ENCODE measurements at regions not wholly inside any gene's neighbourhood (a gene's known extent, or its start where the extent isn't known, plus 50 kb on each side); places are given as distances from the start of the nearest gene placed in this dataset.
"Not testable (repeated sequence)": the region's sequence is repeated elsewhere in the genome, so short reads cannot be mapped to it uniquely, and the experiment has no call there.

DNA sequence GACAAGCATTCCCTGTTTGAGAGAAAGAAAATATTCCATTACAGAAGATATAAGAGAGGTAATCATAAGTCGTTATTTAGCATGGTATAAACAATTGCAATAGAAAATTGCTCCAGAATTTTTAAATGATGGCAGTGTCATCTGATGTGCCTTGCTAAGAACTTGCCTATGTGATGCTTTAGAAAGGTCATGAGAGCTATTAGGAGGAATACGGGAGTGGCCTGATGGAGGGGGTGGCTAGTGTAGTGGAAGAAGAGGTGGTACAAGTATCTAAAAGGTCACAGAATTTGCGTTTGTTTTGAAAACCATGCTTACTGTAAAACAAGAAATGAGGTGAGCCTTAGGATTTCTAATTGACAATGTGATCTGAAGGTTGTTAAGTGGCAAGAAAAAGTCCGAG, 550.0 kb downstream of the TMX3 start:
- Histone ChIP-seq H3K9me2 (replicated peaks; ENCODE audit: control insufficient read depth, low read length) (no peaks in the 10 kb centered on the region), H3K4me3 (ENCODE audit: low read length) (no peak overlapping the region), H3K36me3 (ENCODE audit: control insufficient read depth, low read length) (no peaks in the 10 kb centered on the region), H3F3A (ENCODE audit: control insufficient read depth, insufficient read depth) (no peaks in the 10 kb centered on the region), H3K27me3 (ENCODE audit: control insufficient read depth, low read length) (no peaks in the 10 kb centered on the region), H3K4me1 (ENCODE audit: control insufficient read depth, low read length) (no peaks in the 10 kb centered on the region), H3K4me2 (ENCODE audit: low read length) (no peak overlapping the region), H3K79me2 (ENCODE audit: control insufficient read depth, low read length) (no peaks in the 10 kb centered on the region), H3K27ac (ENCODE audit: low read depth, low read length) (no peak overlapping the region), H3K9me3 (ENCODE audit: control insufficient read depth, insufficient read depth, low read length) (no peaks in the 10 kb centered on the region), H4K20me1 (ENCODE audit: control insufficient read depth, insufficient read depth, low read depth, low read length) (no peaks in the 10 kb centered on the region)
- no peak for TF ChIP-seq EZH2phosphoT487 (IDR thresholded peaks at IDR 0.05; ENCODE audit: borderline replicate concordance, low read length)
- TF ChIP-seq, protein P1, sequence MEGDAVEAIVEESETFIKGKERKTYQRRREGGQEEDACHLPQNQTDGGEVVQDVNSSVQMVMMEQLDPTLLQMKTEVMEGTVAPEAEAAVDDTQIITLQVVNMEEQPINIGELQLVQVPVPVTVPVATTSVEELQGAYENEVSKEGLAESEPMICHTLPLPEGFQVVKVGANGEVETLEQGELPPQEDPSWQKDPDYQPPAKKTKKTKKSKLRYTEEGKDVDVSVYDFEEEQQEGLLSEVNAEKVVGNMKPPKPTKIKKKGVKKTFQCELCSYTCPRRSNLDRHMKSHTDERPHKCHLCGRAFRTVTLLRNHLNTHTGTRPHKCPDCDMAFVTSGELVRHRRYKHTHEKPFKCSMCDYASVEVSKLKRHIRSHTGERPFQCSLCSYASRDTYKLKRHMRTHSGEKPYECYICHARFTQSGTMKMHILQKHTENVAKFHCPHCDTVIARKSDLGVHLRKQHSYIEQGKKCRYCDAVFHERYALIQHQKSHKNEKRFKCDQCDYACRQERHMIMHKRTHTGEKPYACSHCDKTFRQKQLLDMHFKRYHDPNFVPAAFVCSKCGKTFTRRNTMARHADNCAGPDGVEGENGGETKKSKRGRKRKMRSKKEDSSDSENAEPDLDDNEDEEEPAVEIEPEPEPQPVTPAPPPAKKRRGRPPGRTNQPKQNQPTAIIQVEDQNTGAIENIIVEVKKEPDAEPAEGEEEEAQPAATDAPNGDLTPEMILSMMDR (IDR thresholded peaks at IDR 0.05; ENCODE audit: low read depth, low read length, poor library complexity, severe bottlenecking), result no peak

DNA sequence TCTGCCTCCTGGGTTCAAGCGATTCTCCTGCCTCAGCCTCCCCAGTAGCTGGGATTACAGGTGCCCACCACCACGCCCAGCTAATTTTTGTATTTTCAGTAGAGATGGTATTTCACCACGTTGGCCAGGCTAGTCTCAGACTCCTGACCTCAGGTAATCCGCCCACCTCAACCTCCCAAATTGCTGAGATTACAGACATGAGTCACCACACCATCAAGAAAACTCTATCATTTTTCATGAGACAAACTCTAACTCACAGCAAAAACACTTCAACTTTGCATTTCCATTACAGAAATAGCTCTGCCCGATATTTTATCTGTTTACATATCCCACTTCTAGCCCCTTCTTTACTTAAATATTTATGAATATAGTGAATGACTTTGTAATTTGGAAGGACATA, 561.1 kb downstream of the TMX3 start:
- H3K9me2 ChIP-seq (replicated peaks; ENCODE audit: control insufficient read depth, low read length); H3K27ac ChIP-seq (ENCODE audit: low read depth, low read length); H3K4me2 ChIP-seq (ENCODE audit: low read length); H3F3A ChIP-seq (ENCODE audit: control insufficient read depth, insufficient read depth); H3K79me2 ChIP-seq (ENCODE audit: control insufficient read depth, low read length); H3K9me3 ChIP-seq (ENCODE audit: control insufficient read depth, insufficient read depth, low read length); H3K4me3 ChIP-seq (ENCODE audit: low read length); H3K36me3 ChIP-seq (ENCODE audit: control insufficient read depth, low read length); H4K20me1 ChIP-seq (ENCODE audit: control insufficient read depth, insufficient read depth, low read depth, low read length); H3K27me3 ChIP-seq (ENCODE audit: control insufficient read depth, low read length); H3K4me1 ChIP-seq (ENCODE audit: control insufficient read depth, low read length): not testable (repeated sequence)

DNA sequence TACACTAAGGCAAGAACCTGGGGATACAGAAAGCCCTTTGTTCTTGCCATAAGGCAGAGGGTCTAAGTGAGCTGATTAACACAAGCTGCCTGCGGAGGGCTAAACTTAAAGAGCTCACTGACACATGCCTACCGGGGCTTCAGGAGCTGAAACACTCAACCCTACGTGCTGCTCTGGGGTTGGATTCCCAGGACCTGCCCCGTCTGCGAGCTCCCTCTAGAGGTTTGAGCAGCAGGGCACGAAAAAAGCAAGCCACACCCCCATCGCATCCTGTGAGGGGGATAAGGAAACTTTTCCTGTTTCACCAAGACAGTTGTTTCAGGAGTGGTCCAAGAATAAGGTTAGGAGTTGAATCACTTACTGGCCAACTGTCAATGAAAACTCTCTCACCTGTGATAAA, 562.1 kb downstream of the TMX3 start:
- Histone ChIP-seq H3K79me2 (ENCODE audit: control insufficient read depth, low read length) (no peaks in the 10 kb centered on the region), H3K9me2 (replicated peaks; ENCODE audit: control insufficient read depth, low read length) (no peaks in the 10 kb centered on the region), H3K9me3 (ENCODE audit: control insufficient read depth, insufficient read depth, low read length) (no peaks in the 10 kb centered on the region), H3K4me2 (ENCODE audit: low read length) (no peak overlapping the region), H3K27me3 (ENCODE audit: control insufficient read depth, low read length) (no peaks in the 10 kb centered on the region), H3F3A (ENCODE audit: control insufficient read depth, insufficient read depth) (no peaks in the 10 kb centered on the region), H3K4me3 (ENCODE audit: low read length) (no peak overlapping the region), H3K4me1 (ENCODE audit: control insufficient read depth, low read length) (no peaks in the 10 kb centered on the region), H3K27ac (ENCODE audit: low read depth, low read length) (no peak overlapping the region), H4K20me1 (ENCODE audit: control insufficient read depth, insufficient read depth, low read depth, low read length) (no peaks in the 10 kb centered on the region), H3K36me3 (ENCODE audit: control insufficient read depth, low read length) (no peaks in the 10 kb centered on the region)
- TF ChIP-seq, protein P1 (IDR thresholded peaks at IDR 0.05; ENCODE audit: low read depth, low read length, poor library complexity, severe bottlenecking), result no peak
- TF ChIP-seq EZH2phosphoT487 (IDR thresholded peaks at IDR 0.05; ENCODE audit: borderline replicate concordance, low read length), result no peak

DNA sequence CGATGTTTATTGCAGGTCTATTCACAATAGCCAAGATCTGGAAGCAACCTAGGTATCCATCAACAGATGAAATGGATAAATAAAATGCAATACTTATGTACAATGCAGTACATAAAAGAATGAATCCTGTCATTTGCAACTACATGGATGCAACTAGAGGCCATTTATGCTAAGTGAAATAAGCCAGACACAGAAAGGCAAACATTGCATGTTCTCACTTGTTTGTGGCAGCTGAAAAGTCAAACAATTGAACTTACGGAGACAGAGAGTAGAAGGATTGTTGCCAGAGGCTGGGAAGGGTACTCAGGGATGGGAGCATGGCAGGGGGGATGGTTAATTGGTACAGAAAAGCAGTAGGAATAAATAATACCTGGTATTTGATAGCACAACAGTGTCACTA, 563.9 kb downstream of the TMX3 start:
- H3K9me2 ChIP-seq (replicated peaks; ENCODE audit: control insufficient read depth, low read length), result no peaks in the 10 kb centered on the region
- H4K20me1 ChIP-seq (ENCODE audit: control insufficient read depth, insufficient read depth, low read depth, low read length), result no peaks in the 10 kb centered on the region
- TF ChIP-seq EZH2phosphoT487 (IDR thresholded peaks at IDR 0.05; ENCODE audit: borderline replicate concordance, low read length), result no peak
- TF ChIP-seq, protein P1 (IDR thresholded peaks at IDR 0.05; ENCODE audit: low read depth, low read length, poor library complexity, severe bottlenecking), result no peak

More for the DNA sequence above, 563.9 kb downstream of the TMX3 start:
- Histone ChIP-seq H3K79me2 (ENCODE audit: control insufficient read depth, low read length) (no peaks in the 10 kb centered on the region), H3K27me3 (ENCODE audit: control insufficient read depth, low read length) (no peaks in the 10 kb centered on the region), H3K4me1 (ENCODE audit: control insufficient read depth, low read length) (no peaks in the 10 kb centered on the region), H3K4me3 (ENCODE audit: low read length) (no peak overlapping the region), H3K36me3 (ENCODE audit: control insufficient read depth, low read length) (no peaks in the 10 kb centered on the region), H3K27ac (ENCODE audit: low read depth, low read length) (no peak overlapping the region), H3K9me3 (ENCODE audit: control insufficient read depth, insufficient read depth, low read length) (no peaks in the 10 kb centered on the region), H3K4me2 (ENCODE audit: low read length) (no peak overlapping the region), H3F3A (ENCODE audit: control insufficient read depth, insufficient read depth) (no peaks in the 10 kb centered on the region)
